Hippocampal formation (tissue), 2 donors: ENCODE measurements at regions not wholly inside any gene's neighbourhood (a gene's known extent, or its start where the extent isn't known, plus 50 kb on each side); places are given as distances from the start of the nearest gene placed in this dataset.

Source experiments
- DNase-seq, 2 donors: peaks; one replicate each; lab custom pipeline; 2025; lab: John Stamatoyannopoulos, UW

- no peak for DNase-seq
These were observed 250.9 kb downstream of the SNX13 start for GRCh38 chr7:17689361-17689902.

- no peak for DNase-seq
These were observed 250.3 kb downstream of the SNX13 start for GRCh38 chr7:17690030-17690429.

- peak; percentile 11 to 29 for DNase-seq
These were observed 243.9 kb downstream of the SNX13 start for GRCh38 chr7:17696422-17696821.

- DNase-seq, result no peak
These were observed 243.0 kb downstream of the SNX13 start for GRCh38 chr7:17697128-17697881.

GRCh38 chr7:17699696-17700095 is 240.6 kb downstream of the SNX13 start:
- DNase-seq, result no peak

GRCh38 chr7:17700138-17700537 is 240.2 kb downstream of the SNX13 start:
- DNase-seq, result no peak

GRCh38 chr7:17706275-17706674 is 234.0 kb downstream of the SNX13 start:
- no peak for DNase-seq

GRCh38 chr7:17706734-17707133 is 233.6 kb downstream of the SNX13 start:
- peak; percentile 7 to 50 for DNase-seq

- no peak for DNase-seq
These were observed 231.2 kb downstream of the SNX13 start for GRCh38 chr7:17709127-17709526.

- DNase-seq, result no peak
These were observed 230.7 kb downstream of the SNX13 start for GRCh38 chr7:17709599-17709998.

- DNase-seq, result no peak
These were observed 230.0 kb downstream of the SNX13 start for GRCh38 chr7:17710312-17710711.

GRCh38 chr7:17713584-17713983 is 226.7 kb downstream of the SNX13 start:
- no peak for DNase-seq

- no peak for DNase-seq
These were observed 223.5 kb downstream of the SNX13 start for GRCh38 chr7:17716816-17717215.

GRCh38 chr7:17719998-17720397 is 220.3 kb downstream of the SNX13 start:
- DNase-seq, result no peak

- DNase-seq, result no peak
These were observed 218.5 kb downstream of the SNX13 start for GRCh38 chr7:17721736-17722285.

- DNase-seq, result no peak
These were observed 217.5 kb downstream of the SNX13 start for GRCh38 chr7:17722798-17723197.

GRCh38 chr7:17725821-17726220 is 214.5 kb downstream of the SNX13 start:
- no peak for DNase-seq

- no peak for DNase-seq
These were observed 208.2 kb downstream of the SNX13 start for GRCh38 chr7:17732083-17732482.
